HL-60 (cell line): ENCODE measurements at regions not wholly inside any gene's neighbourhood (a gene's known extent, or its start where the extent isn't known, plus 50 kb on each side); places are given as distances from the start of the nearest gene placed in this dataset.

ENCODE experiments used
- DNase-seq, 2 experiments: peaks; one replicate each; pipeline ENCODE4 v3.0.0-alpha.2; 2010 to 2020; ENCODE audit warnings: low read depth in 1 of 2, low spot score in 1 of 2
- H3K27ac ChIP-seq: fragments of 250-450 bp; sonication (Bioruptor Pico); replicated peaks from 2 replicates; pipeline ENCODE4 v1.5.1; 2020; ENCODE audit warnings: mild to moderate bottlenecking, moderate library complexity
- H3K27me3 ChIP-seq: fragments of 250-450 bp; sonication (Bioruptor Pico); 2 replicates; pipeline ENCODE4 v1.5.1; 2021; ENCODE audit warnings: mild to moderate bottlenecking, moderate library complexity; ENCODE audit not compliant: insufficient read depth, poor library complexity, severe bottlenecking
- H3K4me3 ChIP-seq: replicated peaks from 2 replicates; pipeline ENCODE4 v1.5.1; 2011; ENCODE audit warnings: mild to moderate bottlenecking, control low read depth, low read length; ENCODE audit not compliant: insufficient read depth
- CTCF ChIP-seq: IDR thresholded peaks from one replicate; pipeline ENCODE4 v1.5.1; 2011; ENCODE audit warnings: low read length, control low read depth, inconsistent platforms; ENCODE audit not compliant: insufficient read depth
- GABPA ChIP-seq: IDR thresholded peaks from 2 replicates; pipeline ENCODE4 v1.6.1; 2012; ENCODE audit warnings: low read depth
- POLR2AphosphoS5 ChIP-seq: IDR thresholded peaks from 2 replicates; pipeline ENCODE4 v1.6.1; 2012; ENCODE audit warnings: low read depth
- REST ChIP-seq: IDR thresholded peaks from 2 replicates; pipeline ENCODE4 v1.6.1; 2012; ENCODE audit warnings: low read depth; ENCODE audit not compliant: insufficient replicate concordance
- SPI1 ChIP-seq: IDR thresholded peaks from 2 replicates; pipeline ENCODE4 v1.6.1; 2012; ENCODE audit warnings: low read depth, mild to moderate bottlenecking, borderline replicate concordance

GRCh38 chr3:144462337-144462736 lies 490.7 kb downstream of the DIPK2A start:
- Histone ChIP-seq H3K27ac (no peak overlapping the region), H3K27me3 (no peaks in the 10 kb centered on the region), H3K4me3 (no peak overlapping the region)
- DNase-seq: no peak
- no peak for TF ChIP-seq REST
- TF ChIP-seq POLR2AphosphoS5: no peak
- TF ChIP-seq GABPA: no peak
- TF ChIP-seq CTCF: no peak
- TF ChIP-seq SPI1: no peak

GRCh38 chr3:144463911-144464310 lies 492.3 kb downstream of the DIPK2A start:
- no peaks in the 10 kb centered on the region for H3K27me3 ChIP-seq
- no peak overlapping the region for H3K4me3 ChIP-seq
- no peak overlapping the region for H3K27ac ChIP-seq
- TF ChIP-seq SPI1: no peak
- no peak for TF ChIP-seq POLR2AphosphoS5
- TF ChIP-seq CTCF: no peak
- TF ChIP-seq GABPA: no peak
- TF ChIP-seq REST: no peak
- DNase-seq: no peak

GRCh38 chr3:144466114-144466513 lies 494.5 kb downstream of the DIPK2A start:
- TF ChIP-seq POLR2AphosphoS5 (no peak), GABPA (no peak), SPI1 (no peak), CTCF (no peak), REST (no peak)
- no peak for DNase-seq
- H3K27ac ChIP-seq: no peak overlapping the region
- no peaks in the 10 kb centered on the region for H3K27me3 ChIP-seq
- H3K4me3 ChIP-seq: no peak overlapping the region
